HEK293T (cell line): ENCODE measurements at regions not wholly inside any gene's neighbourhood (a gene's known extent, or its start where the extent isn't known, plus 50 kb on each side); places are given as distances from the start of the nearest gene placed in this dataset.

ENCODE experiments used
- CTCF ChIA-PET: fragments of 350-600 bp; formaldehyde crosslinking; extraction: SDS; loops from one replicate; lab custom pipeline; 2021; ENCODE audit warnings: antibody characterized with exemption, inconsistent platforms; lab: Yijun Ruan, JAX
- POLR2A ChIA-PET: fragments of 350-600 bp; formaldehyde crosslinking; extraction: SDS; loops from one replicate; lab custom pipeline; 2020; ENCODE audit warnings: antibody characterized with exemption, inconsistent platforms; lab: Yijun Ruan, JAX
- DNase-seq: peaks from one replicate; pipeline ENCODE4 v3.0.0; 2012; ENCODE audit warnings: mixed read lengths; ENCODE audit errors: extremely low spot score
- ARNT ChIP-seq: fragments of 450-650 bp; IDR thresholded peaks from 2 replicates; pipeline ENCODE4 v1.6.1; 2017; ENCODE audit warnings: mild to moderate bottlenecking
- BHLHE40 ChIP-seq: fragments of 450-650 bp; IDR thresholded peaks from 2 replicates; pipeline ENCODE4 v1.6.1; 2016; ENCODE audit warnings: mild to moderate bottlenecking, moderate library complexity, borderline replicate concordance
- CTBP1 ChIP-seq: fragments of 450-650 bp; IDR thresholded peaks from 2 replicates; pipeline ENCODE4 v1.6.1; 2016; ENCODE audit warnings: borderline replicate concordance
- ELF4 ChIP-seq: fragments of 450-650 bp; IDR thresholded peaks from 2 replicates; pipeline ENCODE4 v1.6.1; 2017; ENCODE audit warnings: antibody characterized with exemption
- FOXA1 ChIP-seq: fragments of 450-650 bp; IDR thresholded peaks from 2 replicates; pipeline ENCODE4 v1.6.1; 2016; ENCODE audit warnings: mild to moderate bottlenecking
- FOXK2 ChIP-seq: fragments of 450-650 bp; IDR thresholded peaks from 2 replicates; pipeline ENCODE4 v1.6.1; 2016; ENCODE audit warnings: mild to moderate bottlenecking
- FOXM1 ChIP-seq: fragments of 450-650 bp; IDR thresholded peaks from 2 replicates; pipeline ENCODE4 v1.6.1; 2017; ENCODE audit warnings: mild to moderate bottlenecking, borderline replicate concordance
- HDGF ChIP-seq: fragments of 450-650 bp; IDR thresholded peaks from 2 replicates; pipeline ENCODE4 v1.6.1; 2017; ENCODE audit warnings: antibody characterized with exemption, borderline replicate concordance
- L3MBTL2 ChIP-seq: fragments of 450-650 bp; conservative IDR thresholded peaks from 2 replicates; pipeline ENCODE4 v1.6.1; 2016; ENCODE audit warnings: mild to moderate bottlenecking
- LEF1 ChIP-seq: fragments of 450-650 bp; IDR thresholded peaks from 2 replicates; pipeline ENCODE4 v1.6.1; 2017; ENCODE audit warnings: mild to moderate bottlenecking, borderline replicate concordance
- NFRKB ChIP-seq: fragments of 450-650 bp; IDR thresholded peaks from 2 replicates; pipeline ENCODE4 v1.6.1; 2016; ENCODE audit warnings: mild to moderate bottlenecking, moderate library complexity
- PKNOX1 ChIP-seq: fragments of 450-650 bp; IDR thresholded peaks from 2 replicates; pipeline ENCODE4 v1.6.1; 2016
- SP1 ChIP-seq: fragments of 450-650 bp; IDR thresholded peaks from 2 replicates; pipeline ENCODE4 v1.6.1; 2017
- SUZ12 ChIP-seq: fragments of 450-650 bp; IDR thresholded peaks from 2 replicates; pipeline ENCODE4 v1.6.1; 2016; ENCODE audit warnings: mild to moderate bottlenecking
- TARDBP ChIP-seq: fragments of 450-650 bp; IDR thresholded peaks from 2 replicates; pipeline ENCODE4 v1.6.1; 2016
- ZNF384 ChIP-seq: fragments of 450-650 bp; IDR thresholded peaks from 2 replicates; pipeline ENCODE4 v1.6.1; 2016

- ChIA-PET CTCF (no interaction called here), POLR2A (no interaction called here)
- no peak for TF ChIP-seq FOXK2
- no peak for DNase-seq
Observed at GRCh38 chr17:77884967-77885641, 73.4 kb upstream of the TNRC6C start.

DNA sequence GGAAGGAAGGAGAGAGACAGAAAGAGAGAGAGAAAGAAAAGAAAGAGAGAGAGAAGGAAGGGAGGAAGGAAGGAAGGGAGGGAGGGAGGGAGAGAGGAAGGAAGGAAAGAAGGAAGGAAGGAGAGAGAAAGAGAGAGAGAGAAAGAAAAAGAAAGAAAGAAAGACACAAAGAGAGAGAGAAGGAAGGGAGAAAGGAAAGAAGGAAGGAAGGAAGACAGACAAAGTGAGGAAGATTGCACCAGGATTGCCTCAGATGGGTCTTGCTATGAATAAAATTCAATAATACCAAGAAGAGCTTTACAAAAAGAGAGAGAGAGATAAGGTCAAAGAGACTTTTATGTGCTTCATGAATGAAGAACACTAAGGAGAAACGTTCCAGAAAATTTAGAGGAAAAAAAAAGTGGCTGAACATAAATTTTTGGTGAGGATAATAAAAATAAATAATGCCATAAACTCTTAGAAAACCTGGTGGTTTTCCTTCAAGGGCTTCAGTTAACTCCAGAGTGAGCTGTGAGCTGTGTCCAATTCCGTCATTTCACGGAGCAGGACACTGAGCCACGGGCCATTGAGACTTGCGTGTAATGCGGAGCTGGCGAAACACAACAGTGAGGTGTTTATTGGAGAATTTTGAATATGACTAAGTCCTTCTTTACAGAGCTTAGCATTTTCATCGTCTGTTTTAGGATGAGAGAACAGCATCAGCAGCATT is 72.7 kb upstream of the TNRC6C start:
- CTCF ChIA-PET, result interaction anchor here (0.7 kb wide), 1 partner anchor 11 kb away, joined by 4 read pairs; no protein-coding TSS in a partner anchor
- TF ChIP-seq TARDBP, result no peak
- TF ChIP-seq LEF1, result no peak
- TF ChIP-seq HDGF, result no peak
- TF ChIP-seq FOXM1, result no peak
- no peak for TF ChIP-seq FOXK2
- no peak for TF ChIP-seq NFRKB
- TF ChIP-seq SUZ12, result no peak
- no peak for TF ChIP-seq CTBP1
- no peak for TF ChIP-seq SP1
- no peak for TF ChIP-seq ELF4
- no peak for TF ChIP-seq ZNF384
- no peak for TF ChIP-seq FOXA1
- POLR2A ChIA-PET, result interaction anchor here (0.9 kb wide), 1 partner anchor 72 kb away, joined by 5 read pairs; the partner anchor contains the start of gene TNRC6C
- no peak for DNase-seq

DNA sequence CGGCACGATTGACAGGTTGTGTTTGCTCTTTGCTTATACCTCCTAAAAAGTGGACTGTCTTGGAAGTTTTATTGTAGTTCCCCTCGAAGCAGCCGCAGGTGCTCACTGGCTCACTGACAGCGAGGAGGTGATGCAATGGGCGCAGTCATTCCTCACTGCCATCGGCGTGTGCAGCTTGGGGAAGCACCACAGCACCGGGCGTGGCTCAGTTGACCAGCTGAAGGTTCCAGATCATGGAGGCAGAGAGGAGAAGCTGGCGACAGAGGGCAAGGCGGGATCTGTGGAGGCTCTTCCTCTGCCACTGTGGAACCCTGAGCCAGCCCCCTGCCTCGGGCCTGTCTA is 72.1 kb upstream of the TNRC6C start:
- TF ChIP-seq NFRKB (no peak), FOXA1 (no peak), HDGF (no peak), SP1 (no peak), TARDBP (no peak), ELF4 (no peak), ARNT (no peak), LEF1 (no peak), CTBP1 (no peak), FOXK2 (no peak), ZNF384 (no peak), FOXM1 (no peak), BHLHE40 (no peak), L3MBTL2 (no peak), SUZ12 (no peak), PKNOX1 (no peak)
- POLR2A ChIA-PET, result interaction anchor here (0.9 kb wide), 1 partner anchor 72 kb away, joined by 5 read pairs; the partner anchor contains the start of gene TNRC6C
- CTCF ChIA-PET, result interaction anchor here (0.6 to 0.7 kb wide), 2 partner anchors 10 to 354 kb away, joined by 3 to 4 read pairs; no protein-coding TSS in a partner anchor
- DNase-seq, result no peak

DNA sequence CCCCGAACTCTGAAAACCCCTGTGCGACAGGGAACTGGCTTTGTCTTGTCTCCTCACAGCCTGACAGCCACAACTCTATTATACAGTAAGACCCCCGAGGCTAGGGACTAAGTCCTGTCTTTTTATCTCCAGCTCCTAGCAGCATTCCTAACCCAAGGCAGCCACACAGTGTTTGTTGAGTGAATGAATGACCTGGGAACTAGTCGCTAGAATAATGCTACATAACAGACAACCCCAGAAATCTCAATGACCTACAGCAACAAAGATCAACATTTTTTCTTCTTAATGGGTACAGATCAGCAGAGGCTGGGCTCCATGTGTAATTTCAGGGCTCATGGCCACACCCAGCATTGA is 71.4 kb upstream of the TNRC6C start:
- CTCF ChIA-PET, result interaction anchor here (0.6 kb wide), 2 partner anchors 117 to 355 kb away, joined by 3 read pairs; no protein-coding TSS in a partner anchor
- no peak for DNase-seq
- TF ChIP-seq ZNF384 (no peak), SP1 (no peak), LEF1 (no peak), ELF4 (no peak), PKNOX1 (no peak), HDGF (no peak), SUZ12 (no peak), TARDBP (no peak), NFRKB (no peak), FOXA1 (no peak), FOXK2 (no peak), BHLHE40 (no peak), FOXM1 (no peak), CTBP1 (no peak)
- POLR2A ChIA-PET, result interaction anchor here (0.9 to 1.7 kb wide), 2 partner anchors 71 kb away, joined by 5 to 8 read pairs; partner anchors contain the start of gene TNRC6C

DNA sequence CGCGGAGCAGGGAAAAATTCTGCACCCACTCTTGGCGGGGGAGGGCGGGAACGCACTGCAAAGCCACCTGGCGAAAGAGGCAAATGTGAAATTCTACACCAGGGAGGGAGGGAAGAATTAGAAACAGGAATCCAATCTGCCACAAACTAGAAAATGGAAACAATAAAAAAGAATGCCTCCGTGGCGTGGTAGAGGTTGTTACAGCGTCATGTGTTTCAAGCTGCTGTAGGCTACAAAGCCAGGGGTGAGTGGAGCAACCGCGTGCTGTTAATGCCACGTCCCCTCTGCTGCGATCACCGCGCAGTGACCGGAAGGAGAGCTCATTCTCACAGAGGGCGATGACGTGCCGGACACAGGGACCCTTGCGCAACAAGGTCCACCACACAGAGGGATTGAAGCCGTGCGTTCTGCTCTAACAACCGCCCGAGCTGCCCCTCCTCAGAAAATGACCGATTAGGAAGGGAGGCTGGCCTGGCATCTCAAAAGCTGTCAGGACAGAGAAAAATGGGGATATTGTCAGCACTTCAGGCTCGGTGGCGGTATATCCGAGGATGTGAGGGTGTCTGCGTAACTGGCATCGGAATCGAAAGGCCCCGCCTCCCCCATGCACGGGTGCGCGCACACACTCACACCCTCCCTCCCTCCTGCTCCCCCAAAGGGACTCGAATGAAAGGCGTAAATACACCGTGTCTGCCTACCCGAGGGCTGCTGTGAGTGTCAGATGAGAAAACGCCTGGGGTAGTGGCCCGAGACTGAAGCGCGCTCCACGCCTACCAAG is 70.8 kb upstream of the TNRC6C start:
- CTCF ChIA-PET, result no interaction called here
- POLR2A ChIA-PET, result interaction anchor here (0.8 to 1.7 kb wide), 2 partner anchors 9 to 71 kb away, joined by 3 to 8 read pairs; partner anchors contain the start of gene TNRC6C
- TF ChIP-seq L3MBTL2 (peak; percentile 90), HDGF (no peak), ARNT (no peak), CTBP1 (no peak), FOXA1 (no peak)
- DNase-seq, result peak; percentile 39
